ENCODE measurements at regions not wholly inside any gene's neighbourhood (a gene's known extent, or its start where the extent isn't known, plus 50 kb on each side); places are given as distances from the start of the nearest gene placed in this dataset.
"Not testable (repeated sequence)": the region's sequence is repeated elsewhere in the genome, so short reads cannot be mapped to it uniquely, and the experiment has no call there.

GRCh38 chr3:177340243-177340830 lies 143.1 kb upstream of the TBL1XR1 start:
- no peak for DNase-seq

GRCh38 chr3:177341736-177342419 lies 144.6 kb upstream of the TBL1XR1 start:
- no peak for DNase-seq

GRCh38 chr3:177343122-177343625 lies 145.9 kb upstream of the TBL1XR1 start:
- DNase-seq: no peak

GRCh38 chr3:177345049-177345972 lies 148.0 kb upstream of the TBL1XR1 start:
- DNase-seq: peak; percentile 85

GRCh38 chr3:177345973-177346503 lies 148.8 kb upstream of the TBL1XR1 start:
- DNase-seq: no peak

GRCh38 chr3:177346878-177347277 lies 149.6 kb upstream of the TBL1XR1 start:
- no peak for DNase-seq

GRCh38 chr3:177347611-177348010 lies 150.3 kb upstream of the TBL1XR1 start:
- no peak for DNase-seq

- no peak for DNase-seq
Observed at GRCh38 chr3:177348974-177349373, 151.7 kb upstream of the TBL1XR1 start.

GRCh38 chr3:177349384-177349783 lies 152.1 kb upstream of the TBL1XR1 start:
- DNase-seq: no peak

GRCh38 chr3:177350121-177350520 lies 152.8 kb upstream of the TBL1XR1 start:
- no peak for DNase-seq

GRCh38 chr3:177351206-177351605 lies 153.9 kb upstream of the TBL1XR1 start:
- DNase-seq: no peak

- no peak for DNase-seq
Observed at GRCh38 chr3:177351757-177352158, 154.5 kb upstream of the TBL1XR1 start.

GRCh38 chr3:177352424-177352823 lies 155.1 kb upstream of the TBL1XR1 start:
- DNase-seq: no peak

GRCh38 chr3:177353140-177353539 lies 155.9 kb upstream of the TBL1XR1 start:
- DNase-seq: no peak

GRCh38 chr3:177353879-177354278 lies 156.6 kb upstream of the TBL1XR1 start:
- not testable (repeated sequence) for DNase-seq

- no peak for DNase-seq
Observed at GRCh38 chr3:177354466-177354865, 157.2 kb upstream of the TBL1XR1 start.

GRCh38 chr3:177356113-177356512 lies 158.8 kb upstream of the TBL1XR1 start:
- DNase-seq: no peak

- no peak for DNase-seq
Observed at GRCh38 chr3:177356952-177357351, 159.7 kb upstream of the TBL1XR1 start.

- DNase-seq: peak; percentile 80
Observed at GRCh38 chr3:177357352-177358090, 160.2 kb upstream of the TBL1XR1 start.

- DNase-seq: peak; percentile 49
Observed at GRCh38 chr3:177358091-177358976, 161.1 kb upstream of the TBL1XR1 start.

GRCh38 chr3:177358977-177359592 lies 161.8 kb upstream of the TBL1XR1 start:
- DNase-seq: peak; percentile 79

Data from NCI-H146 (cell line).